Activated naive CD4-positive, alpha-beta T cell treated with anti-CD3 and anti-CD28 coated beads for 36 hours (primary cell): ENCODE measurements at regions not wholly inside any gene's neighbourhood (a gene's known extent, or its start where the extent isn't known, plus 50 kb on each side); places are given as distances from the start of the nearest gene placed in this dataset.
A peak's percentile ranks its signal among the peaks of the same experiment; 100 is the strongest.

Experiments
- CTCF ChIA-PET: fragments of 350-600 bp; sonication (Branson Sonifier 250); formaldehyde crosslinking; loops from one replicate; lab custom pipeline; 2021; ENCODE audit warnings: antibody characterized with exemption; lab: Charles Lee
- DNase-seq: peaks from one replicate; pipeline ENCODE4 v3.0.0-alpha.2; 2020
- H3K27ac Mint-ChIP-seq: one replicate; pipeline ENCODE4 v1.8.0; 2021; ENCODE audit warnings: mild to moderate bottlenecking, mixed read lengths
- H3K27me3 Mint-ChIP-seq: one replicate; pipeline ENCODE4 v1.8.0; 2021; ENCODE audit warnings: low read depth, mixed read lengths
- H3K36me3 Mint-ChIP-seq: one replicate; pipeline ENCODE4 v1.8.0; 2021; ENCODE audit warnings: low read depth, mixed read lengths
- H3K4me1 Mint-ChIP-seq: one replicate; pipeline ENCODE4 v1.8.0; 2021; ENCODE audit warnings: low read depth, mixed read lengths
- H3K4me3 Mint-ChIP-seq: one replicate; pipeline ENCODE4 v1.8.0; 2021; ENCODE audit warnings: mild to moderate bottlenecking, moderate library complexity, mixed read lengths
- H3K9me3 Mint-ChIP-seq: one replicate; pipeline ENCODE4 v1.8.0; 2021; ENCODE audit warnings: mixed read lengths
- intact Hi-C: fragments of 100-400 bp; cut with micrococcal nuclease; formaldehyde crosslinking; loops from one replicate; pipeline ENCODE4 v1.15.1; 2023

DNA sequence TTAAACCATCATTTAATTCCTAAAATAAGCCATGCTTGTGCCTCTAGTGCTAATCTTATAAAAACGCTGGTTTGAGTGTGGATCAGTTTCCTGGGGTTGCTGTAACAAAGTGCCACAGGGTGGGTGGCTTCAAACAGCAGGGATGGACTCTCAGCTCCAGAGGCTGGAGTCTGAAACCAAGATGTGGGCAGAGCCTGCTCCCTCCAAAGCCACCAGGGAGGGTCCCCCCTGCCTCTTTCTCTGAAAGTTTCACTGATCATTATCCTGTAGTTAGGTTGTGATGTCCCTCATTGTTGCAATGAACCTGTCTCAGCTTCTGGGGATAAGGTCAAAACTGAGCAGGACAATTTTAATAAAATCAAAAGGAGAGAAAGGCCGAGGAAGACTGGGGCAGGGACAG, 251.9 kb upstream of the TCERG1L start:
- intact Hi-C loops: no loop called here
- CTCF ChIA-PET: no interaction called here
- Mint-ChIP-seq H3K36me3 (no peaks in the 10 kb centered on the region), H3K4me1 (no peaks in the 10 kb centered on the region), H3K27me3 (peaks cover 6% of the 10 kb centered on the region), H3K9me3 (peaks cover 13% of the 10 kb centered on the region), H3K4me3 (no peak overlapping the region), H3K27ac (no peak overlapping the region)
- DNase-seq: no peak

- peaks cover 6% of the 10 kb centered on the region for H3K27me3 Mint-ChIP-seq
- no peak for DNase-seq
- no peak overlapping the region for H3K27ac Mint-ChIP-seq
- H3K9me3 Mint-ChIP-seq: peaks cover 12% of the 10 kb centered on the region
- no peaks in the 10 kb centered on the region for H3K4me1 Mint-ChIP-seq
- H3K4me3 Mint-ChIP-seq: no peak overlapping the region
- intact Hi-C loops: no loop called here
- no peaks in the 10 kb centered on the region for H3K36me3 Mint-ChIP-seq
- CTCF ChIA-PET: no interaction called here
Measured at GRCh38 chr10:131567279-131568162, 256.0 kb upstream of the TCERG1L start.

- DNase-seq: no peak
- Mint-ChIP-seq H3K27ac (no peak overlapping the region), H3K4me1 (no peaks in the 10 kb centered on the region), H3K36me3 (no peaks in the 10 kb centered on the region), H3K27me3 (peaks cover 6% of the 10 kb centered on the region), H3K9me3 (peaks cover 12% of the 10 kb centered on the region), H3K4me3 (no peak overlapping the region)
- CTCF ChIA-PET: no interaction called here
- intact Hi-C loops: no loop called here
Measured at GRCh38 chr10:131568866-131569265, 257.3 kb upstream of the TCERG1L start.

GRCh38 chr10:131569851-131570715, 258.6 kb upstream of the TCERG1L start:
- Mint-ChIP-seq H3K27me3 (peaks cover 6% of the 10 kb centered on the region), H3K9me3 (peaks cover 7% of the 10 kb centered on the region), H3K4me1 (no peaks in the 10 kb centered on the region), H3K27ac (no peak overlapping the region), H3K36me3 (no peaks in the 10 kb centered on the region), H3K4me3 (no peak overlapping the region)
- intact Hi-C loops: no loop called here
- peak; percentile 11 for DNase-seq
- CTCF ChIA-PET: interaction anchor here (0.6 kb wide), 1 partner anchor 147 kb away, joined by 3 read pairs; no protein-coding TSS in a partner anchor

DNA sequence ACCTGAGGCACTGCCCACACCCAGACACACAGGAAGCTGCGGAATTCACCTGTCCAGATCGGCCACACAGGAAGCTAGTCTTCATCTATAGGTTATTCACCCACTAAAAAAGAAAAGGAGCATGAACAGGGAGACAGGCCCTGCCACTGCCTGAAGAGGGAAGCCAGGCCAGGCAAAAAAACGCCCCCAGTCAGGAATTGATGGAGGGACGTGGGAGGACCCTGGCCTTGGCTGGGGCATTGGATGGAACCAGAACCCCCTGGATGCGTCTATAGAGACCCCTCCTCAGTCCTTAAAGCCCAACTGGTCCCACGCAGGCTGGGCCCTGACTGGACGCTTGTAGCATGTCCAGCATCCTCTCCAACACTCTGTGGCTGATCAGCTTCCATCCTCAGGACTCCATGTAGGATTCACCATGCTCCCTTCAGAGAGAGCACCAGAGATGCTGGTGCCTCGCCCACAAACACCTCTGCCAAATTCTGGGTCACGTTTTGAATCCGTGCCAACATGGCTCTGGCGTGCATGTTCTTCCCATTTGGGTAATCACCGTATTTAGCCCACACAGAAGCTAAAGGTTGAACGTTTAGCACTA, 259.3 kb upstream of the TCERG1L start:
- intact Hi-C loops: no loop called here
- CTCF ChIA-PET: no interaction called here
- Mint-ChIP-seq H3K27ac (no peak overlapping the region), H3K36me3 (no peaks in the 10 kb centered on the region), H3K4me3 (no peak overlapping the region), H3K27me3 (peaks cover 6% of the 10 kb centered on the region), H3K9me3 (peaks cover 3% of the 10 kb centered on the region), H3K4me1 (no peaks in the 10 kb centered on the region)
- DNase-seq: no peak

- Mint-ChIP-seq H3K4me1 (no peaks in the 10 kb centered on the region), H3K4me3 (no peak overlapping the region), H3K27ac (no peak overlapping the region), H3K36me3 (no peaks in the 10 kb centered on the region), H3K27me3 (peaks cover 6% of the 10 kb centered on the region), H3K9me3 (no peaks in the 10 kb centered on the region)
- DNase-seq: no peak
- intact Hi-C loops: no loop called here
- CTCF ChIA-PET: no interaction called here
Measured at GRCh38 chr10:131571346-131571745, 259.8 kb upstream of the TCERG1L start.

DNA sequence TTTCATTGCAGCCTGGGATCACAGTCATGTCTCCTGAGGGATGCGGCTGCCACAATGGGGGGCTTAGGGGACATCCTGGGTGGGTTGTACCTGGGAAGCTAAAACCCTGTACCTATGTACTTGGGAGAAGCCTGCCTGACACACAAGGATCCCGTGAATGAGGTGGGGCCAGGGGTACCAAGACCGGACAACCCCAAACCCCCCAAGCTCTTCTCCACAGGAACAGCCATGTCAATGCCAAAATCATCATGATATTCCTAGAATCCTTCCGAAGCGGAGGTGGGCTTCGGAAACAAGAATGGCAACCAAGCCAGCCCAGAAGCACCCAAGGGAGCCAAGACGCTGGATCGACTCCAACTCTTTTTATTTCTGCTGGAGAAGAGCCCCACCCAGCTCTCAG, 260.3 kb upstream of the TCERG1L start:
- Mint-ChIP-seq H3K27ac (no peak overlapping the region), H3K36me3 (no peaks in the 10 kb centered on the region), H3K4me3 (no peak overlapping the region), H3K9me3 (no peaks in the 10 kb centered on the region), H3K4me1 (no peaks in the 10 kb centered on the region), H3K27me3 (peaks cover 3% of the 10 kb centered on the region)
- DNase-seq: no peak
- intact Hi-C loops: no loop called here
- CTCF ChIA-PET: no interaction called here

GRCh38 chr10:131573256-131573655, 261.7 kb upstream of the TCERG1L start:
- Mint-ChIP-seq H3K27ac (no peak overlapping the region), H3K4me1 (no peaks in the 10 kb centered on the region), H3K27me3 (no peaks in the 10 kb centered on the region), H3K36me3 (no peaks in the 10 kb centered on the region), H3K4me3 (no peak overlapping the region), H3K9me3 (no peaks in the 10 kb centered on the region)
- DNase-seq: no peak
- intact Hi-C loops: no loop called here
- CTCF ChIA-PET: no interaction called here

- Mint-ChIP-seq H3K36me3 (no peaks in the 10 kb centered on the region), H3K4me1 (no peaks in the 10 kb centered on the region), H3K27ac (no peak overlapping the region), H3K27me3 (no peaks in the 10 kb centered on the region), H3K9me3 (no peaks in the 10 kb centered on the region), H3K4me3 (no peak overlapping the region)
- no peak for DNase-seq
- intact Hi-C loops: no loop called here
- CTCF ChIA-PET: interaction anchor here (0.6 to 0.7 kb wide), 2 partner anchors 9 to 107 kb away, joined by 4 to 8 read pairs; no protein-coding TSS in a partner anchor
Measured at GRCh38 chr10:131573707-131574106, 262.2 kb upstream of the TCERG1L start.

DNA sequence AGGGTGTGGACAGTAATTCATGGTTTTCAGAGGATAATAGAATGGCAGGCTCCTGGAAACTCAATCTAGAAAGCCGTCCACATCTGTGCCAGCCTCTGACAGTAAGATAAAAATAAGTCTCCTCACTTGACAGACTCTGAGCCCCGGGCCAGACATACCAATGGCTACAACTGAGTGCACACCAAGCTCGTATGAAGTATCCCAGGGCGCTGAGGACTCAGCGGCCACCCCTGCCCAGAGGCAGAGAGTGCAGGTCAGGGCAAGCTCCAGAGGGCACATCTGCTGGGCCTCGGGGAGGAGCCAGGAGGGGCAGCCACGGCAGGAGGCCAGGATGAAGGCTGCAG, 262.8 kb upstream of the TCERG1L start:
- H3K4me1 Mint-ChIP-seq: no peaks in the 10 kb centered on the region
- no peaks in the 10 kb centered on the region for H3K9me3 Mint-ChIP-seq
- H3K36me3 Mint-ChIP-seq: no peaks in the 10 kb centered on the region
- DNase-seq: no peak
- no peak overlapping the region for H3K4me3 Mint-ChIP-seq
- intact Hi-C loops: no loop called here
- no peaks in the 10 kb centered on the region for H3K27me3 Mint-ChIP-seq
- CTCF ChIA-PET: interaction anchor here (0.6 to 0.7 kb wide), 2 partner anchors 10 to 108 kb away, joined by 4 to 8 read pairs; no protein-coding TSS in a partner anchor
- no peak overlapping the region for H3K27ac Mint-ChIP-seq

GRCh38 chr10:131574707-131575430, 263.3 kb upstream of the TCERG1L start:
- CTCF ChIA-PET: no interaction called here
- Mint-ChIP-seq H3K4me1 (no peaks in the 10 kb centered on the region), H3K27ac (no peak overlapping the region), H3K36me3 (no peaks in the 10 kb centered on the region), H3K27me3 (no peaks in the 10 kb centered on the region), H3K4me3 (no peak overlapping the region), H3K9me3 (no peaks in the 10 kb centered on the region)
- DNase-seq: no peak
- intact Hi-C loops: no loop called here

DNA sequence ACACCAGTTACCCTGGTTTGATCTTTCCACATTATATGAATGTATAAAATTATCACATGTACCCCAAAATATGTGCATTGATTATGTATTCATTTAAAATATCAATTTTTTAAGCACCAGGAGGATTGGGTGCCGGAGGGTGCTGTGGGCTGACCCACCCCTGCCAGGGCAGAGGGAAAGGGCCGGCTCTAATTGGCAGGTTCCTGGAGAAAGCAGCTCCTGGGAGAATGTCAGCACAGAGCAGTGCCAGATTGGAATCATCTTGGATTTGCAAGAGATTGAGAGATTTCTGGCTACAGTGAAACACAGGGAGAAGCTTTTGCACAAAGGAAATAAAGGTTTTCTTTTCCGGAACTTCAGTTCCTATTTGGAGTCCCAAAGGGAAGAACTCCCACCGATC, 264.4 kb upstream of the TCERG1L start:
- Mint-ChIP-seq H3K4me3 (no peak overlapping the region), H3K27me3 (no peaks in the 10 kb centered on the region), H3K36me3 (no peaks in the 10 kb centered on the region), H3K4me1 (no peaks in the 10 kb centered on the region), H3K27ac (no peak overlapping the region), H3K9me3 (no peaks in the 10 kb centered on the region)
- no peak for DNase-seq
- intact Hi-C loops: no loop called here
- CTCF ChIA-PET: no interaction called here
